Eye (tissue), 1 donor: ENCODE measurements at regions not wholly inside any gene's neighbourhood (a gene's known extent, or its start where the extent isn't known, plus 50 kb on each side); places are given as distances from the start of the nearest gene placed in this dataset.

ENCODE experiments used
- DNase-seq: peaks from one replicate; pipeline ENCODE4 v3.0.0-alpha.2; 2015

GRCh38 chr4:122027203-122027602, 75.3 kb upstream of the TRPC3 start:
- no peak for DNase-seq

GRCh38 chr4:122017296-122017695, 65.4 kb upstream of the TRPC3 start:
- peak; percentile 4 for DNase-seq

- no peak for DNase-seq
Observed at GRCh38 chr4:122015203-122015602, 63.3 kb upstream of the TRPC3 start.

GRCh38 chr4:122012735-122013134, 60.9 kb upstream of the TRPC3 start:
- DNase-seq = no peak

GRCh38 chr4:122010610-122011009, 58.8 kb upstream of the TRPC3 start:
- DNase-seq = no peak

GRCh38 chr4:122009524-122009923, 57.7 kb upstream of the TRPC3 start:
- DNase-seq = no peak

- no peak for DNase-seq
Observed at GRCh38 chr4:122007016-122007415, 55.2 kb upstream of the TRPC3 start.

GRCh38 chr4:122005064-122005755, 53.4 kb upstream of the TRPC3 start:
- DNase-seq = no peak

- DNase-seq = peak; percentile 5
Observed at GRCh38 chr4:122003335-122003734, 51.5 kb upstream of the TRPC3 start.
